HFFc6 (cell line): ENCODE measurements at regions not wholly inside any gene's neighbourhood (a gene's known extent, or its start where the extent isn't known, plus 50 kb on each side); places are given as distances from the start of the nearest gene placed in this dataset.

Experiments used
- DNase-seq: peaks from one replicate; pipeline ENCODE4 v3.0.0-alpha.2; 2018
- H3K27ac Mint-ChIP-seq: 2 replicates; pipeline ENCODE4 v1.8.0; 2020; ENCODE audit warnings: mild to moderate bottlenecking, mixed read lengths
- H3K27me3 Mint-ChIP-seq: 2 replicates; pipeline ENCODE4 v1.8.0; 2021; ENCODE audit warnings: mild to moderate bottlenecking, moderate library complexity, mixed read lengths; ENCODE audit not compliant: insufficient read depth
- H3K36me3 Mint-ChIP-seq: 2 replicates; pipeline ENCODE4 v1.8.0; 2021; ENCODE audit warnings: low read depth, mixed read lengths
- H3K4me1 Mint-ChIP-seq: 2 replicates; pipeline ENCODE4 v1.8.0; 2020; ENCODE audit warnings: low read depth, mixed read lengths
- H3K4me3 Mint-ChIP-seq: 2 replicates; pipeline ENCODE4 v1.8.0; 2020; ENCODE audit warnings: mild to moderate bottlenecking, moderate library complexity, mixed read lengths
- H3K9me3 Mint-ChIP-seq: 2 replicates; pipeline ENCODE4 v1.8.0; 2020; ENCODE audit warnings: mild to moderate bottlenecking, mixed read lengths
- CTCF ChIP-seq: fragments of 200-600 bp; sonication (generic); IDR thresholded peaks from 2 replicates; pipeline ENCODE4 v1.5.0; 2021; ENCODE audit warnings: antibody characterized with exemption, mild to moderate bottlenecking

DNA sequence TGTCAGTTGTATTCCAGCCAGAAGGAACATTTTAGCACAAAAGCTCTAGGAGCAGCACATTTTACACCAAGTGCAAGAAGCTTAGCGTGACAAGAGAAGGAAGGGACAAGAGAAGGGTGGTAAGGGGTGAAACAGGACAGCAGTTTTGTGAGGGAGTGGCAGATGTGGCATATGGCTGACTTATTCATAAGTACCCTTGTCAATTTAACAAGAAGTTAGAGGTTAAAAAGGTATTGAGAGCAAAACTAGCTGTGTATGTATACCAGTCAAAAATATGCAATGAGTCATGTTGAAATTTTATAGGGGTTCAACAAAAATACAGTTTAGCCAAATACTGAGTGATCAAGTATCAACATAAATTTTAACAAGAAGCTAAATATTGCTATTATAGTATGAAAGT is 561.5 kb upstream of the POT1 start:
- Mint-ChIP-seq H3K36me3 (no peaks in the 10 kb centered on the region; the same call in 1 of the 2 replicates), H3K27ac (no peak overlapping the region), H3K4me3 (no peak overlapping the region), H3K4me1 (no peaks in the 10 kb centered on the region), H3K9me3 (peaks cover 14% of the 10 kb centered on the region), H3K27me3 (no peaks in the 10 kb centered on the region)
- no peak for TF ChIP-seq CTCF
- DNase-seq, result no peak

DNA sequence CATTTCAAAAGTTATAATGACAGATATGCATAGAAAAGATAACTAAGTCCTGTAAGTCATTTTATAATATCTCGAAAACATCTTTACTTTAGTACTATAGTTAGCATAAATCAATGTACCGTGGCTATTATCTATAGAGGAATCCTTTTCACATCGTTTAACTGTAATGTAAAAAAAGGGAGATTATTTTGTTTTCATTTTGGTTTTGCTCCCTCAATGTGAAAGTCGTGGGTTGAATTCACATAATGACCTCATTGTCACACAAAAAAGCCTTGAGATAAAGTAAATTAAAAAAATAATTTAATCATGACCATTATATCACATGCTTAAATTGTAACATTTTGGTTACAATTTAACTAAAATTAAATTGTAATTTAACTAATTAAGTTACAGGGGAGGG is 560.5 kb upstream of the POT1 start:
- H3K27ac Mint-ChIP-seq, result no peak overlapping the region
- no peaks in the 10 kb centered on the region for H3K36me3 Mint-ChIP-seq
- H3K9me3 Mint-ChIP-seq, result peaks cover 12% of the 10 kb centered on the region
- no peak for TF ChIP-seq CTCF
- H3K4me1 Mint-ChIP-seq, result no peaks in the 10 kb centered on the region
- H3K4me3 Mint-ChIP-seq, result no peak overlapping the region
- no peak for DNase-seq
- H3K27me3 Mint-ChIP-seq, result no peaks in the 10 kb centered on the region

- DNase-seq, result no peak
- peaks cover 36% of the 10 kb centered on the region for H3K9me3 Mint-ChIP-seq
- H3K4me3 Mint-ChIP-seq, result no peak overlapping the region
- H3K36me3 Mint-ChIP-seq, result no peaks in the 10 kb centered on the region
- no peaks in the 10 kb centered on the region; the same call in 1 of the 2 replicates for H3K27me3 Mint-ChIP-seq
- no peak for TF ChIP-seq CTCF
- H3K27ac Mint-ChIP-seq, result no peak overlapping the region
- H3K4me1 Mint-ChIP-seq, result no peaks in the 10 kb centered on the region
Measured at GRCh38 chr7:125485223-125485622, 555.6 kb upstream of the POT1 start.

DNA sequence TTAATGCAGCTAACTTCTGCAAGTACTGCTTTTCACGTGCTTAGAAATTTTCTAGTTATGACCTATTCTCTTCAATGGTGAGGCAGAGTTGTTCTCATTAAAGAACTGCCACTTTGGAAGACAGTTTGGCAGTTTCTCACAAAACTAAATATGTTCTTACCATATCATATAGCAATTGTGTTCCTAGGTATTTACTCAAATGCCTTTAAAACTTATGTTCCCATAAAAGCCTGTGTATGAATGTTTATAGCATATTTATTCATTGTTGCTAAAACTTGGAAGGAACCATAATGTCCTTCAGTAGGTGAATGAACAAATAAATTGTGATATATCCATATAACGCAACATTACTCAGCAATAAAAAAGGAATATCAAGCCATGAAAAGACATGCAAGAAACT is 555.1 kb upstream of the POT1 start:
- H3K9me3 Mint-ChIP-seq, result peaks cover 36% of the 10 kb centered on the region
- no peak for TF ChIP-seq CTCF
- no peaks in the 10 kb centered on the region for H3K36me3 Mint-ChIP-seq
- H3K27ac Mint-ChIP-seq, result no peak overlapping the region
- no peaks in the 10 kb centered on the region; the same call in 1 of the 2 replicates for H3K27me3 Mint-ChIP-seq
- H3K4me1 Mint-ChIP-seq, result no peaks in the 10 kb centered on the region
- DNase-seq, result no peak
- H3K4me3 Mint-ChIP-seq, result no peak overlapping the region

DNA sequence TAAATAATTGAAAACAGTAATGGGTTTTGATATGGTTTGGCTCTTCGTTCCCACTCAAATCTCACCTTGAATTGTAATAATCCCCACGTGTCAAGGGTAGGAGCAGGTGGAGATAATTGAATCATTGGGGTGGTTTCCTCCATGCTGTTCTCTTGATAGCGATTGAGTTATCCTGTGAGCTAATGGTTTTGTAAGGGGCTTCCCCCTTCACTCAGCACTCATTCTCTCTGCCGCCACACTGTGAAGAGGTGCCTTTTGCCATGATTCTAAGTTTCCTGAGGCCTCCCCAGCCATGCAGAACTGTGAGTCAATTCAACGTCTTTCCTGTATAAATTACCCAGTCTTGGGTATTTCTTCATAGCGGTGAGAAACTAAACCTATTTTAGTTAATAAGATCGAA is 551.7 kb upstream of the POT1 start:
- TF ChIP-seq CTCF, result no peak
- no peaks in the 10 kb centered on the region for H3K36me3 Mint-ChIP-seq
- no peak for DNase-seq
- H3K9me3 Mint-ChIP-seq, result peaks cover 38% of the 10 kb centered on the region
- no peaks in the 10 kb centered on the region for H3K4me1 Mint-ChIP-seq
- H3K27me3 Mint-ChIP-seq, result no peaks in the 10 kb centered on the region; the same call in 1 of the 2 replicates
- no peak overlapping the region for H3K4me3 Mint-ChIP-seq
- no peak overlapping the region for H3K27ac Mint-ChIP-seq

DNA sequence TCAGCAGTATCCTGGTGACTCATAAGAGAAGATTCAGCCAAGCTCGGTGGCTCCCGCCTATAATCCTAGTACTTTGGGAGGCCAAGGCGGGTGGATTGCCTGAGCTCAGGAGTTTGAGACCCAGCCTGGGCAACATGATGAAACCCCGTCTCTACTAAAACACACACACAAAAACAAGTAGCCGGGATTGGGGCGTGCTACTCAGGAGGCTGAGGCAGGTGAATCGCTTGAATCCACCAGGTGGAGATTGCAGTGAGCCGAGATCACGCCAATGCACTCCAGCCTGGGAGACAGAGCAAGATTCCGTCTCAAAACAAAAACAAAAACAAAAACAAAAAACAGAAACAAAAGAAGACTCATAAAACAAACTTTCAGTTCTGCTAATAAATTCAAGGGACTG is 551.1 kb upstream of the POT1 start:
- no peak overlapping the region for H3K4me3 Mint-ChIP-seq
- H3K9me3 Mint-ChIP-seq, result peaks cover 38% of the 10 kb centered on the region
- no peak for TF ChIP-seq CTCF
- H3K27ac Mint-ChIP-seq, result no peak overlapping the region
- no peaks in the 10 kb centered on the region; the same call in 1 of the 2 replicates for H3K27me3 Mint-ChIP-seq
- no peaks in the 10 kb centered on the region for H3K36me3 Mint-ChIP-seq
- DNase-seq, result no peak
- H3K4me1 Mint-ChIP-seq, result no peaks in the 10 kb centered on the region
